Endometrial microvascular endothelial cells (primary cell): ENCODE measurements at regions not wholly inside any gene's neighbourhood (a gene's known extent, or its start where the extent isn't known, plus 50 kb on each side); places are given as distances from the start of the nearest gene placed in this dataset.

Experiments
- in situ Hi-C: cut with HindIII; loops from 2 replicates; pipeline ENCODE4 v1.10.0; 2017; ENCODE audit warnings: low sequenced_read_pairs, low pct_unique_long_range_greater_than_20kb; ENCODE audit errors: inconsistent ontology term

DNA sequence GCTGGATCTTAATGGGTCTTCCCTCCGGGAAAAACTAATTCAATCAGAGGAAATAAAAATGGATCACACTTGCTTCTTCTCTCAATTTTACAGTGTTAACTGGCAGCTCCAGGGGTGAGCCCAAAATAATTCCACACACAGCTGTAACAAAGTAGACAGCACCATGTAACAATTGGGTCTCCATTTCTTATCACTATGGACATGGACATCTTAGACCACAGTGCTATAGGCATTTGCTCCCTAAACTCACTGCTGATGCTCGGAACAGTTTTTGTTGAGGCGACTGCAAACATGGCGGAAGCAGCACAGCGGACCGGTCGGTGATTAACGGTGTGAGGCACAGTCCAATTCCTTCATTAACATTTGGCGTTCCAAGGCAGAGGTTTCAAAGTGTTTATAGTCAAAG, 144.7 kb upstream of the NCK2 start:
- in situ Hi-C loops: no loop called here

DNA sequence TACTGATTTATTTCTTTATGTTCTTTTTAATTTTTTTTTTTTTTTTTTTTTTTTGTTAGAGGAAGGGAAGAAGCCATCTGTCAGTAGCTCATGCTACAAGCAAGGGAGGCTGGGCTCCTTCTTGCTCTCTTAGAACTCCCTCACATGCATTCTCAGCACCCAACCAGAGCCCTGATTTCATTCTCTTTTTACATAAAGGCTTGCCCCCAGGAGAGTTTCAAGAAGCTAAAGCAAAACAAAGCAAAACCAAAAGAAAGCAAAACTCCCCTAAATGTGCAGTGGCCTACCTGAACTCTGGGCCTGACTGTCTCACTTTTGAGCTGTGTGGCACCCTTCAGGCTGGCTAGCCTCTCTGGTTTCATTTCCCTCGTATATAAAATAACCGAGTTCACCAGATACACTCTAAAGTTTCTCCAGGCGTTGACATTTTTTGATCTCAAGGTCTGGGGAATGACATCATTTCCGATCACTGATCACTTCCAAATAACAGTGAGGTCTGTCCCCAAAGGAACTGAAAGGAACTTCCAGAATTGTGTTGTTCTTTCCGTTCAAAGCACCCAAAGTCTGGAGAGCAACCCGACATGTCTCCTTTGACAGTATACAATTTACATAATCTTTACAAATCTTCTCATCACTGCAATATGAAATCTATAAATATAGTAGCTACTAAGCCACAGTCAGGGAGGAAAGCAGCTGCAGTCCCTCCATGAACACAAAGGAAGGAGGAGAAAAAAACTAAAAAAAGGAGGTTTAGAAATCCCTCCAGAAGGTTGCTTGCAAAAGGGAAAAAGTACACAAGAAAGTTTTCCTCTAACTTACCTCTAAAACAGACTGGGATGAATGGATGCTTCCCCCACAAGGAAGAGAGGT, 145.6 kb upstream of the NCK2 start:
- in situ Hi-C loops: no loop called here

DNA sequence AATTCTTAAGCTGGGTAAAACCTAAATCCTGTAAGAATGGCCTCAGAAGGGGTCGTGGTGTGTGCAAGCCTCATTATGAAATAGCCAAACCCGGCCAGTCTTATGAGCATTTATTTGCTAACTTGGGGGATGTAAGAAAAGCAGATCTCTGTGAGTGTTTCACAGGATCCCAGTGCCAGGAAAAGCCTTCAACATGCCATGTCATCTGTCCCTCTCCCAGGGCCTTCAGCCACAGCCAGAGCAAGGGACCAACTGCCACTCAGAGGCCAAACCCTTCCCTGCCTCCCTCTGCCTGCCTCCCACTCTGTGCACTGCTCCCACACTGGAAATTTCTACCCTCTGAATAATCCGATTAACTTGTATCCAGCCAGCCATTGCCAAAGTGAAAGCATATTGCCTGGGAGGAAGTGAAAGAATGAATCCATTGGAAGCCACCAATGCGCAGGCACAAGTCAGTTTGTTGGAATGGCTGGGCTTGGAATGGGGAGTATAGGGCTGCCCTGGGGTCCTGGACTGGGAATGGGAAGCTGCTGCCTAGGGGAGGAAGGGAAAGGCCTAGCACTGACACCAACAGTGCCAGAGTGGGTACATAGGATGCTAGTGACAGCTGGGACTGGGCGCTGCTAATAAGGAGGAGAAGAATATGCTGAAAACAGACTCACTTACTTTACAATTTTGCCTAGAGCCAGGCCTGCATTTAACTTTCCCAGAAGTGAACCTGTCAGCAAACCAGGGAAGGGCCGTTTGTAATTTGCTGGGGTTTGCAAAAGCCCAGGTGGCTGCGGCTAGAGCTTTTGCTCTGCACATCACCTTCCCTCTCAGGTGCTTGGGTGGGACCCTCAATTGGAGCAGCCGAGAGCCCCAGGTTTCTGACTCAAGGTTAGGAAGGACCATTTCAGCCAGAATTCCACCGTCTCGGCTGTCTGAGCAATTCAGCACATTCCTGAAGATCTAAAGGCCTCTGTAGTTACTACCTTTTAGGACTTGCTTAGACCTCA, 146.6 kb upstream of the NCK2 start:
- in situ Hi-C loops: no loop called here

DNA sequence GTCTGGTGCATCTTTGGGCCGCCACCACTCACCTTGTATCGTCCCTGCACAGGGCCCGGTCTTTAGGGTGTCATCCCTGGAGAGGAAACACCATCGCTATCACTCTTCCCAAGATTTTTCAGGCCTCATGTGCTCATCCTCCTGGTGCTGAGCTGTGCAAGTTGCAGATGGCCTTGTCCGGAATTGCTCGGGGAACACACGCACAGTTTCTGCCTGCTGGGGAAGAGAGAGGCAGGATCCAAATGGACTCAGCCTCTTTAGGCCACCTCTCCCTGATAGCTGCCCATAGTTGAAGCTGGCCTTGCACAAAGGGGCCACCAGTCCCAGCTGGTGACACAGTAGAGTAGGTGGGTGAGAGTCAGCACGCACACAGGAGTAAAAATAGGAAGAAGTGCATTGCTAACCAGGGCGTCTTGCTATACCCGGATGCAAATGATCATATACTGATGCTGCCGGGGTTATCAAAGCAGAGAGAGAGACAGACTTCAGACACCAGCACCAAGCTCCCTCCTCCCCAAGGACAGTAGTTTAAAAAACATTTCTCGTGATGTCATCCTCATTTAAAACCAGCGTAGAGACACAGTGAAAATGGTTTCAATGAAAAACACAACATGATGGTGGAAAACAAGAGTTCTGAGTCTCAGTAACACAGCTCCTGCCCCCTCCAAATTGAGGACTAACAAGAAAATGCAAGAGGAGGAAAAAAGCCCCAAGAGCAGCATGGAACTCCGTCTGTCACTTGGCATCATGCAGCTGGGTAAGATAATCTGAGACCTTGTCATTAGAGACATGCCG, 147.5 kb upstream of the NCK2 start:
- in situ Hi-C loops: no loop called here

DNA sequence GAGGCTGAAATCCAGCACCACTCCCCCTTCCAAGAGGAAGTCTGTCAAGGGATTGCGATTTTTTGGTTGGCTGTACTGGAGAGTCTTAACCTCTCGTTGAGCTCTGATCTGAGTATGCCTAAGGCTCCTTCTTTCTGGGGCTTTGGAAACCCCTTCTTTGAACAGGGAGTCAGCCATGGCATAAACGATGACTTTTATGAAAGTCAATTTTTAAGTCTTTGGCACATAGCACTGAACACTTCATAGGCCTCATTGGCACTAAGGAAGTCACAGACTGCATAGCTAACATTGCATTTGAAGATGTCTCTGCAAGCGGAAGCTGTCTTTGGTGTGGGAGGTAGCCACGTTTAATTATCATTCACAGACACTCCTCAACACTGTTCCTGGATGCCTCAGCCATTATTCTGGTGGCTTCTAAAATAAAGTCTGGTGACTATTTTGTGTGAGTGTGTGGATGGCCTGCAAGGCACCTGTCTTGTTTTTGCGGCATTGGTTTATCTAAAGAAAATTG, 148.2 kb upstream of the NCK2 start:
- in situ Hi-C loops: no loop called here

DNA sequence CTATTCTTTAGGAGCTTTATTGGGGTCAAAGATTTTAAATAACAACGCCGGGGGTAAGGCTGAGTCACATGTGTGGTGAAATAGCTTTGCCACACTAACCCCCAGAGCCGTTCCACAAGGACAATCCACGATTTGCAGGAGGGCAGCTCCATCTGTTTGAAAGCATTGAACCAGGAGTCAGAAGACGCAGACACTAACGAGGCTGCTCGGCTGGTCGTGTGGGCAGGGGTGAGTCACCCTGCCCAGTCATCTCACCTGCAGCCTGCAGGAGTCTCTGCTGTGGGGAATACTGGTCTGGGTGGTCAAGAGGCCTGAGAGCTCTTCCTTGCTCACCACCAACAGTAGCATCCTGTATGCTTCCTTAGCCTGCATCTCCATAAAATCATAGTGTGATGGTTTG, 149.2 kb upstream of the NCK2 start:
- in situ Hi-C loops: no loop called here

DNA sequence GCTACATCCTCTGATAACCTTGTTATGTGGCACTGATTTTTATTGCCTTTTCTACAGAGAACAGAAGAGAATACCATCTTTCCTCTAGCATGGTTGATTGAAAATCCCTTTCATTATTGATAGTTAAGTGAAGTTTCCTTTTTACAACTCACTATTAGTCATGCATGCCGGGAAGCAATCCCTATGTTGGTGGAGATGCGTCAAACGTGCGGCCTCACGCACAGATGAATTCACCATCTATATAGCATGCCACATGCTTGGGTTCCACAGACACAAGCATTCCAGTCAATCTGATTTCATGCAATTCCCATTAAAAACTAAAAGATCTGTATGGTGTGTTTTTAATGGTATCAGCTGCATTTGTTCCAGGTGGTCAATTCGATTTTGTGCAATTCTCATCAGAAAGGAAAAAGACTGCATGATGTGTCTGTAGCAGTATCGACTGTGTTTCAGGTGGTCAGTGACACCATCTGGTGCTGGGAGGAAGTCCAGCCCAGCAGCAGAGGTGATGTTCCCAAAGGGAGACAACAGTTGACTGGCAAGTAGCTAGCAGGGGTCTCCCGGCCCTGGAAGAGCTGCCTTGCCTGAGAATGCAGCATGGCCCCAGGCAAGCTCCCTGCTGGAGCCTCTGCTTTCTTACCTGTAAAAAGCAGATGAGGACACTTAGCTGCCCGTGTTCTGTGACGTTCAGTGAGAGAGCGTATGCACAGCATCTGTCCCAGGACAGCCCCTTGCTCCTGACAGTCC, 151.3 kb upstream of the NCK2 start:
- in situ Hi-C loops: no loop called here

DNA sequence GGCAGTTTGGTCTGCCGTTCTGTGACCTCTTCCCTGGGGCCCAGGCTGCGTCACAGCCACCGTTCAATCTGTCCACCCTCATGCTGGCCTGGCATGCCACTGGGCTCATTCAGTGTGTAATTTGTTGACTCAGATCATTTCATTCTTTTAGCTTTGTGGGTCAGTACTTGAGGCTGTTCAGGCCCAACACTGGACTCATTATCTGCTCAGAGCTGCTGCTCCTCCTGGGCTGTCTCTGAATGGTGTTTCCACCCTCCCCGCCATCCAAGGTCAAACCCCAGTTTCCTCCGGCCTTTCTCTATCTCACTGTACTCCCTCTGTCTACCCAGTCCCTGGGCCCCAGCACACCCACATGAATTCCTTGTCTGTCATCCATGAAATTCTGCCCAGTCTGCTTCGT, 152.4 kb upstream of the NCK2 start:
- in situ Hi-C loops: no loop called here

DNA sequence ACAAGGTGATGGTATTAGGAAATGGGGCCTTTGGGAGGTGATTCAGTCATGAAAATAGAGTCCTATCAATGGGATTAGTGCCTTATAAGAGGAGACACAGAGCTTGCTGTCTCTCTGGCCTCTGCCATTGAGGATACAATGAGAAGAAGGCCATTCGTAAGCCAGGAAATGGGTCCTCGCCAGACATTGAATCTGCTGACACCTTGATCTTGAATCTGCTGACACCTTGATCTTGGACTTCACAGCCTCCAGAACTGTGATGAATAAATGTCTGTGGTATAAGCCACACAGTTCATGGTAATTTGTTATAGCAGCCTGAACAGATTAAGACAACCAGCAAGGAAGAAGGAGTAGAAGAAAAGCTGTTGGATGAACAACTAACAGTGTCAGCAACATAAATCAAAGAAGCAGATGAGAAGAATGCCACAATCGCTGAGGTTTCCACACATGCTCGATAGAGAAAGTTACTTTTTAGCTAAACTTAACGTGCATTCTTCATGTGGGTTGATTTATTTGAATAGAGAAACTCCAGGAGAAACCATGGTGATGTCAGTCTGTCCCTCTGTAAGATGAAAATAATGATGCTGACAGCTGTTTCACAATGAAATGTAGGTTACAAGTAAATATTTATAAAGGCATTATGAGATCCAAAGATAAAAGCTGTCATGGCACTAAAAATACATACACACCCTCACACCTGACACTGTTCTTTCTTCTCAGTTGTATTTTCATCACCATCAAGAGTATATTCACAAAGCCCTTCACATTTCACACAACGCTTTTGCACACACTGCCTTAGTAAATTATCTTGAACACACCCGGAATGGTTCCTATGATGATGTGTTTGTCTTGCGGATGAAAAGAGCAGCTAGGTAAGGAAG, 153.7 kb upstream of the NCK2 start:
- in situ Hi-C loops: no loop called here

DNA sequence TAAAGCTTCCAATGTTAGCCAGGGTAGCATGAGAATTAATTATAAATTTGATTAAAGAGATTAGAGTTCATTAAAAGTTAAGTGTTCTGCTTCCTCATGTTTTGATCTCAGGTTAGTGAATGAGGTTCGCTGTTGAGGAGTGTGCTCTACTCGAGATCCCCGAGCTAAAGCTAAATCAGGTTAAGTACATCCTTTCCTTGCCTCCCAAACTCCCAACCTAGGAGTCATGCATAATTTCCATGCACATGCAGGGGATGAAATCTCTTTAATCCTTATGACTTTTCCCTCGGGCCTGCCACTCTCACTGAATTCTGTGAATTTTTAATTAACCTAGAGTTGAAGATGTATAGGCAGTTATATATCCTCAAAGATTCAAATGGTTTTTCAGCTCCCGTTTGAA, 156.1 kb upstream of the NCK2 start:
- in situ Hi-C loops: no loop called here

DNA sequence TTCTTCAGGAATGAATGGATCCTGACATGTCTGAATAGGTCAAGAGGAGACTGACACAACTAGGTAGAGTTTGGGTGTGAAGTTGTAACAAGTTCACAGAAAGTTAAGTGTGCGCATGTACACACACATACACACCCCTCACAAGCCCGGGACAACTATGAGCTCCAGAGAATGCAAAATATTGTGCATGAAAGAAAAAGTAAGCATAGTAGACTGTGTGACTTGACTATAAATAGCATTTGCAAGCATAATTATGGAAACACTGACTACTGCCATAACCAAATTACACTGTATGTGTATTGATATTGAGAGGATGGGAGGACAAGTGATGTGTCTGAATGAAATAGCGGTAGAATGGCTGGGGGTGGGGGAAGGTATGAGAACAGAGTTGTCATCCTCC, 157.1 kb upstream of the NCK2 start:
- in situ Hi-C loops: no loop called here

DNA sequence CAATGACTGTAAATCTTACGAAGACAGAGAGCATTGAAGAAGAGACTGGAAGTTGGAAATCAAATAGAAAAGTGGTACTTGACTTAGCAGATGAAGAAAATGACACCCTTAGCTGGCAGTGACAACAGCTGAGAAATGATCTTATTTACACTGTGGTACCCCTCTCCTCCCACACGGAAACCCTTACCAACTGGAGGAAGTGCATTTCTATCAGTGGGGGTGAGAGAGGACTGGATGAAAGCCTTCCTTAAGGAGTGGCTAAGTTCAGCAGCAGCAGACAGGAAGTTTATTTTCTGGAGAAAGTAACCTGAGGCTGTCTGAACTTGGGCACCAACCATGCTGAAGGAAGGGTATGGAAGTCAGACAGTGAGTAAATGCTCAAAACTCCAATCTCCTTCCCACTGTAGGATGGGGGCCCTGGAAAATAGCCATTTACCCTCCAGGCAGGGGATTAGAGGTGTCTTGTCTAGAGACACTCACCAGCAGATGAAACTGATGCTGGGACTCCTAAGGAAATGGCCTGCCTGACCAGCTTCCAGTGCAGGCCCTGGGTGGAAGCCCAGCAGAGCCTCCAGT, 160.2 kb upstream of the NCK2 start:
- in situ Hi-C loops: no loop called here

DNA sequence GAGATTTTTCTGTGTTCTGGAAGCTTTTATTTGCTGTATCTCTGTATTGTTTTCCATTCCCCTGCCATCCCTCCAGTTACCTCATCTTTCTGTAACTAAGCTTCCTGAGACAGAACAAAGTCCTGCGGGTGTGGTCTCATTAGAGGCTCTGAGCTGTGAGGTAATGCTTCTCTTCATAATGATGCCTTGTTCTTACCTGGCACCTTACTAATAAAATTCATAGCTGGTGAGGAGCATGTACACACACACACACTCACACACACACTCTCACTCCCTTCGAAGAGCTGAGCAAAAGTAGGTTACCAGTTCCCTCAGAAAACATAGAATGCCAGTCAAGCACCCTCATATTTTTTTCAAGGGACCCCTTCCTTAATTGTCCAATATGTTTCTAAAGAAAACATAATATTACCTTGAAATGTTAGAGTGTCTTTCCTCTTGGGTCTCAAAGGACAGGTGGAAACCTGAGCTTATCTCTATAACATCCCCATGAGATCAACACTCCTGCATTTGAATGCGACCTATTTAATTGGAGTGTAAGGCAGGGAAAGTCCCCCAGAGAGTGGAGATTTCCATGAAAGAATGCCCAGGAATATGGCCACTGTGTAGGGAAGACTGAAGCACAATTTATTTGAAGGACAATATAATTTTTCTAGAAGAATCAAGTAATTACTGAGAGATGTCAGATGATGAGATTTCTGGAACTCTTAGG, 161.6 kb upstream of the NCK2 start:
- in situ Hi-C loops: no loop called here

DNA sequence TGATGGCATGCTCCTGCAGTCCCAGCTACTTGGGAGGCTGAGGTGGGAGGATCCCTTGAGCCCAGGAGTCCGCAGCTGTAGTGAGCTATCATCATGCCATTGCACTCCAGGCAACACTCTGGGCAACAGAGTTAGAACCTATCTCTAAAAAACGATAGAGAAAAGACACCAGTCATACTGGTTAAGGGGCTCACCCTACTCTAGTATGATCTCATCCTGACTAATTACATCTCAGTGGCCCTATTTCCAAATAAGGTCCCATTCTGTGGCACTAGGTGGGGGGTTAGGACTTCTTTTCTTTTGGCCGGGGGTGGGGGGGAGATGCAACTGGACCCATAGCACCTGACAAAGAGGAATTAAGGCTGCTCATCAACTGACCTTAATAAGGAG, 163.2 kb upstream of the NCK2 start:
- in situ Hi-C loops: no loop called here

DNA sequence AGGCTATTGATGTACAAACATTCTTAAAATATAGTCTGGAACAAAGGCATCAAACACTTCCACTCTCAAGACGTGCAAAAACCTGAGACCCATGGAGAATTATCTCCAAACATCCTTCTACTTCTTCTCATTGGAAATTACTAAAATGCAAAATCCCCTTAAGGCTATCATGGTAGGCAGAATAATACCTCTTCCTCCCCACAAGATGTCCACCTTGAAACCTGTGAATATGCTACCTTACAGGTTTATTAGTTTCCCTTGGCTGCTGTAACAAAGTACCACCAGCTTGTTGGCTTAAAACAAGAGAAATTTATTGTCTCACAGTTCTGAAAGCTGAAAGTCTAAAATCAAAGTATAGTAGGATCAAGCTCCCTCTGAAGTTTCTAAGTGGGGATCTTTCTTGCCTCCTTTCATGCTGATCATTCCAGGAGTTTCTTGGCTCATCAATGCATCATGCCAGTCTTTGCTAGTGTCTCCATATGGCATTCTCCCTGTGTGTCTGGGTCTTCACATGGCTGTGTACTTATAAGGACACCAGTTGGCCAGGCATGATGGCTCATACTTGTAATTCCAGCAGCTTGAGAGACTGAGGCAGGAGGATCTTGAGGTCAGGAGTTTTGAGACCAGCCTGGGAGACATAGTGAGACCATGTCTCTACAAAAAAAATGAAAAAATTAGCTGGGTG, 163.7 kb upstream of the NCK2 start:
- in situ Hi-C loops: no loop called here

DNA sequence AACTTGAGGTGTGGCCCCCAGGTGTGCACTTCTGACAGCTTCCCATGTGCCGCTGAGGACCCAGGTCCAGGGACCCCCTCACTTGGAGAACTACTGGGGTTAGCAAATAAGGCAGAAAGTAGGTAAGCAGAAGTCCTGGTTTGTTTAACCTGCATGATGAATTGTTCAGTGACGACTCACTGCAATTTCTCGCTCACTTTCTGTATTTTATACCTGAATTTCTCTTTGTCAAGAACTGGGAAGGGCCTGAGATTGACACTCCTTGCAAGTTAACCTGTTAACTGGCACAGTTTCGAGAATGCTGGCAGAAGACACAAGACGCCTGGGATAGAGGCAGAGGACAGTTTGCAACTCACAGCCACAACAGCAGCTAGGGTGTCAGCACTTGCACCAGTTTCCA, 164.5 kb upstream of the NCK2 start:
- in situ Hi-C loops: no loop called here
